HCEC 1CT (cell line): ENCODE measurements at regions not wholly inside any gene's neighbourhood (a gene's known extent, or its start where the extent isn't known, plus 50 kb on each side); places are given as distances from the start of the nearest gene placed in this dataset.

ENCODE experiments used
- DNase-seq: peaks from one replicate; pipeline ENCODE4 v3.0.0-alpha.2; 2017

GRCh38 chr6:54060286-54060685 is 51.0 kb upstream of the MLIP start:
- peak; percentile 63 for DNase-seq
